Stimulated activated memory B cell treated with anti-CD40 and anti-IgM and Interleukin-4, amounts not matched to agents 10 μg/mL and 1 μg/mL and 100 μg/mL, for 72 hours (primary cell): ENCODE measurements at regions not wholly inside any gene's neighbourhood (a gene's known extent, or its start where the extent isn't known, plus 50 kb on each side); places are given as distances from the start of the nearest gene placed in this dataset.

Experiments used
- ATAC-seq: fragments of 150-1000 bp; cut with Tn5 transposase; 2 replicates; pipeline ENCODE4 v1.10.0; 2021
- H3K27ac Mint-ChIP-seq: one replicate; pipeline ENCODE4 v1.8.0; 2022; ENCODE audit warnings: mild to moderate bottlenecking, mixed read lengths
- H3K27me3 Mint-ChIP-seq: one replicate; pipeline ENCODE4 v1.8.0; 2022; ENCODE audit warnings: mixed read lengths
- H3K36me3 Mint-ChIP-seq: one replicate; pipeline ENCODE4 v1.8.0; 2022; ENCODE audit warnings: mixed read lengths
- H3K4me1 Mint-ChIP-seq: one replicate; pipeline ENCODE4 v1.8.0; 2022; ENCODE audit warnings: mixed read lengths
- H3K4me3 Mint-ChIP-seq: one replicate; pipeline ENCODE4 v1.8.0; 2022; ENCODE audit warnings: mild to moderate bottlenecking, moderate library complexity, mixed read lengths
- H3K9me3 Mint-ChIP-seq: one replicate; pipeline ENCODE4 v1.8.0; 2022; ENCODE audit warnings: mixed read lengths

- Mint-ChIP-seq H3K9me3 (no peaks in the 10 kb centered on the region), H3K4me1 (peaks cover 3% of the 10 kb centered on the region), H3K27me3 (peaks cover 24% of the 10 kb centered on the region), H3K36me3 (no peaks in the 10 kb centered on the region), H3K27ac (no peak overlapping the region), H3K4me3 (no peak overlapping the region)
- no peak for ATAC-seq
These were observed 139.8 kb upstream of the ERCC6L2 start for GRCh38 chr9:95735701-95736100.

GRCh38 chr9:95733741-95734666 lies 141.5 kb upstream of the ERCC6L2 start:
- Mint-ChIP-seq H3K36me3 (no peaks in the 10 kb centered on the region), H3K4me3 (no peak overlapping the region), H3K27me3 (peaks cover 24% of the 10 kb centered on the region), H3K4me1 (no peaks in the 10 kb centered on the region), H3K9me3 (no peaks in the 10 kb centered on the region), H3K27ac (no peak overlapping the region)
- ATAC-seq = no peak

GRCh38 chr9:95732802-95733688 lies 142.4 kb upstream of the ERCC6L2 start:
- Mint-ChIP-seq H3K27me3 (peaks cover 20% of the 10 kb centered on the region), H3K4me1 (no peaks in the 10 kb centered on the region), H3K27ac (no peak overlapping the region), H3K9me3 (peaks cover 4% of the 10 kb centered on the region), H3K4me3 (no peak overlapping the region), H3K36me3 (no peaks in the 10 kb centered on the region)
- no peak for ATAC-seq

DNA sequence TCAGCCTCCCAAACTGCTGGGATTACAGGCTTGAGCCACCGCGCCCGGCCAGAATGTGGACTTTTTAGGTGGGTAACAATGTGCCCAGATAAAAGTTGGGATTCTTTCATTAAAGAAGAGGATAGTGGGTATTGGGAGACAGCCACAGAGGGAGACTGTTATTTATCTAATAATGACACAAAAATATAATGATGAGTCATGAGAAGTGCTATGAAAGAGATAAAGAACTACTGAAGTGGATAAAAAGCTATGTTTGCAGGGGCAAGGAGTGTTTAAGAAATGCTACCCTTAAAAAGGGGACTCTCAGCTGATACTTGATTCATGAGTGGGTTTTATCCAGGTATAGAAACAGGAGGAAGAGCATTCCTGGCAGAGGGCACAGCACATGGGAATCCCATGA lies 143.6 kb upstream of the ERCC6L2 start:
- Mint-ChIP-seq H3K27me3 (peaks cover 8% of the 10 kb centered on the region), H3K4me1 (no peaks in the 10 kb centered on the region), H3K36me3 (no peaks in the 10 kb centered on the region), H3K4me3 (no peak overlapping the region), H3K27ac (no peak overlapping the region), H3K9me3 (peaks cover 4% of the 10 kb centered on the region)
- no peak for ATAC-seq

- H3K4me1 Mint-ChIP-seq = peaks cover 9% of the 10 kb centered on the region
- peaks cover 8% of the 10 kb centered on the region for H3K27me3 Mint-ChIP-seq
- no peak for ATAC-seq
- H3K4me3 Mint-ChIP-seq = no peak overlapping the region
- H3K9me3 Mint-ChIP-seq = peaks cover 4% of the 10 kb centered on the region
- H3K36me3 Mint-ChIP-seq = no peaks in the 10 kb centered on the region
- H3K27ac Mint-ChIP-seq = no peak overlapping the region
These were observed 145.7 kb upstream of the ERCC6L2 start for GRCh38 chr9:95729669-95730368.

DNA sequence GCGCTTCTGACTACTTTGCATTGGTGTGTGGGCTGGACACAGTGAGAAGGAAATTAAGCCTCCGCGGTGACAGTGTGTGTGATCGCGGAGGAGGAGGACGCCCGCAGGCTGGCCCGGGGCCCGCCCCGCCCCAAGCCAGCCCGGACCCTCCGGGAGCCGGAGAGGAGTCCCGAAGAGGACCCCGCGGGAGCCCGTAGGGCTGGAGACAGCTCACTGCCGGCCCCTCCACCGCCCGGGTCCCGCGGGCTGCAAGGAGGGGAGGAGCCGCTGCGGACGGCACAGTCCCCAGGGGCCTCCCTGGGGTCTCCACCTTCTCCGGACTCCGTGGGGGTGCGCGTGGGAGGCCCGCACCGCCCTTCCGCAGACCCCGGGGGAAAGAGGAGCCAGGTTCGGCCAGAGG lies 146.4 kb upstream of the ERCC6L2 start:
- Mint-ChIP-seq H3K36me3 (no peaks in the 10 kb centered on the region), H3K9me3 (peaks cover 4% of the 10 kb centered on the region), H3K4me3 (no peak overlapping the region), H3K27me3 (peaks cover 8% of the 10 kb centered on the region), H3K27ac (no peak overlapping the region), H3K4me1 (peaks cover 17% of the 10 kb centered on the region)
- ATAC-seq = peak; percentile 39

DNA sequence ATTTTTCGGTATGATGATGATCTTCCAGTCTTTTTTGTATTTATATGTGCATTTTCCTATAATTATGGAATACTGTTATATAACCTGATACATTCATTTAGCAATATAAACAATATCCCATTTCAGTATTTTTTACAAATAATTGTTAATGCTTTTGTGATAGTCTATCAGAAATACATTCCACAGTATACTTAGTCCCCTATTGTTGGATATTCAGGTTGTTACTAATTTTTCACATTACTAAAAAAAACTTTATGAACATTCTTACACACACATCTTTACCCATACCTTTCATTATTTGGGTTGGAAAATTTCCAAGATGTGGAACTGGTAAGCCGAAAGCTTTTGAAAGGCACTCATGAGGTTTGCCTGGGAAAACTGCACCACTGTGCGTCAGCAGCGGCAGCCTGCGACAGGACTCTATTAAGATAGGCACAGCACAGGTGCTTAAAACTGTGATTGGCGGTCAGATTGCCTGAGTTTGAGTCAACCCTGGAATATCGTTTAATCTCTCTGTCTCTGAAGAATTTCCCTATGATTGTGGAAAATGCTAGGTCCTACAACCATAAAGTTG lies 147.5 kb upstream of the ERCC6L2 start:
- no peak overlapping the region for H3K27ac Mint-ChIP-seq
- peaks cover 4% of the 10 kb centered on the region for H3K9me3 Mint-ChIP-seq
- no peaks in the 10 kb centered on the region for H3K36me3 Mint-ChIP-seq
- peaks cover 8% of the 10 kb centered on the region for H3K27me3 Mint-ChIP-seq
- no peak for ATAC-seq
- no peak overlapping the region for H3K4me3 Mint-ChIP-seq
- H3K4me1 Mint-ChIP-seq = peaks cover 20% of the 10 kb centered on the region

DNA sequence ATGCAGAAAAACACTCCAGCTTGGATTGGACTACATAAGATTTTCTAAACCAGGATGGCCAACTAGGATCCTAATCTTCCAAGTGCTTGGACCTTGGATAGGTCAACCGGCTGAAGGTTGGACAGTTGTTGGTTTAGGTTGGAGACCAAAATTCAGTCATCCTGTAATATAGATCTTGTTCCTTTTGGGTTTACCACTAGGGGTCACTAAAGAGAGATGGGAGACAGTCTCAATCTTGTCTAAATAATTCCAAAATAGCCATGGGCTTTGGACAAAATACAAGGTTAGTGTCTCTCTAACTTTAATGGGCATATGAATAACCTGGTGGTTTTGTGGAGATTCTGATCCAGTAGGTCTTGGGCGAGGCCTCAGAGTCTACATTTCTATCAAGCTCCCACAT lies 148.7 kb upstream of the ERCC6L2 start:
- Mint-ChIP-seq H3K27me3 (peaks cover 2% of the 10 kb centered on the region), H3K4me3 (no peak overlapping the region), H3K9me3 (peaks cover 4% of the 10 kb centered on the region), H3K4me1 (peaks cover 20% of the 10 kb centered on the region), H3K36me3 (no peaks in the 10 kb centered on the region), H3K27ac (no peak overlapping the region)
- ATAC-seq = no peak

GRCh38 chr9:95725045-95725444 lies 150.4 kb upstream of the ERCC6L2 start:
- ATAC-seq = peak; percentile 52
- Mint-ChIP-seq H3K9me3 (peaks cover 4% of the 10 kb centered on the region), H3K36me3 (no peaks in the 10 kb centered on the region), H3K4me3 (no peak overlapping the region), H3K4me1 (peaks cover 20% of the 10 kb centered on the region), H3K27me3 (no peaks in the 10 kb centered on the region), H3K27ac (peak overlapping the region; percentile 53)

DNA sequence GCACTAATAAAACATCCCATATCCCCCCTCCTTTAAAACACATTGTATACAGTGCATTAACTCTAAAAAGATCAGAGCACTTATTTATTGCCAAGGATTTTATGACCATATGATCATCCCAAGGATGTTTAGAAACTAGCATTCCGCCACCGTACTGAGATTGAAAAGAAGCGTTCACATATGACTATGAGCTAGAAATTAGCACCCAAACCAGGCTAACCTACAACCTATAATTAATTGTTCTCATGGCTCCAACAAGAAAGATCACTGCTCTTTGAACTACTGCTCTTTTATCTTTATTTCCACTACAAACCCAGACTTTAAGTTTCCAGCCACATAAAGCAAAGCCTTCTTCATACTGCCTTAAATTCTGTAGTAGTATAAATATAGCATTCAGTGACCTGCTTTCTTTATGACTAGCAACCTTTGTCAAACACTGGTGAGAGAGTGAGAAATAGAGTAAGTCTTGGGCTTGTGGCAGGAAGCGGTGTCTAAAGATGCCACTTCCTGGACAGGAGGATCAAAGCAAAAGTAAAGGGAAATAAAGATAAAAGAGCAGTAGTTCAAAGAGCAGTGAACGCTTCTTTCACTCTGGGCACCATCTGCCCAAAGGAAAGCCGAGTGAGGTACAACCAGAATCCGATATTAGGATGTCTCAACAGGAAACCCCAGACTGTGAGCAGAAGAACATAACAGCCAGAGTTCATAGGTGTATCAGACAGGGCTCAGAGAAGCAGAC lies 151.1 kb upstream of the ERCC6L2 start:
- no peaks in the 10 kb centered on the region for H3K27me3 Mint-ChIP-seq
- peak; percentile 92 for ATAC-seq
- no peaks in the 10 kb centered on the region for H3K36me3 Mint-ChIP-seq
- peaks cover 20% of the 10 kb centered on the region for H3K4me1 Mint-ChIP-seq
- peak overlapping the region; percentile 20 for H3K4me3 Mint-ChIP-seq
- peak overlapping the region; percentile 53 for H3K27ac Mint-ChIP-seq
- peaks cover 4% of the 10 kb centered on the region for H3K9me3 Mint-ChIP-seq

DNA sequence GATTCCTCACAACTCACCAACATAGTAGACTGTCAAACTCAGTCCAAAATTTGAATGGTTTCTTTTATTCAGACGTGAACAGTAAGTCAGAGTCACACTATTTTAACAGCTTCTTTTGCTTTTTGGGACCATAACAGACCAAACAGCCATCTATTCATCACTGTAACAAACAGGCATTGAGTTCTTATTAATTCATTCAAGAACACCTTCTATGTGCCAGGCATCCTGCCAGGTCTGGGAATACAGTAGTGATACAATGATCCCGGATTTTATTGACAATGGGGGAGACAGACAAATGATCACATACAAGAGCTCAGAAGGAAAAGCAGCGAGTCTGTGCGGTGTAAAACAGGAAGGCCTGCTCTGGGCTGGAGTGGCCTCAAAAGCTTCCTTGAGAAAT lies 153.3 kb upstream of the ERCC6L2 start:
- H3K4me1 Mint-ChIP-seq = peaks cover 20% of the 10 kb centered on the region
- no peak overlapping the region for H3K27ac Mint-ChIP-seq
- no peak for ATAC-seq
- no peaks in the 10 kb centered on the region for H3K27me3 Mint-ChIP-seq
- H3K36me3 Mint-ChIP-seq = no peaks in the 10 kb centered on the region
- H3K4me3 Mint-ChIP-seq = no peak overlapping the region
- peaks cover 3% of the 10 kb centered on the region for H3K9me3 Mint-ChIP-seq

GRCh38 chr9:95721061-95721531 lies 154.4 kb upstream of the ERCC6L2 start:
- no peak overlapping the region for H3K4me3 Mint-ChIP-seq
- no peaks in the 10 kb centered on the region for H3K27me3 Mint-ChIP-seq
- H3K36me3 Mint-ChIP-seq = no peaks in the 10 kb centered on the region
- H3K9me3 Mint-ChIP-seq = peaks cover 3% of the 10 kb centered on the region
- H3K27ac Mint-ChIP-seq = no peak overlapping the region
- peaks cover 20% of the 10 kb centered on the region for H3K4me1 Mint-ChIP-seq
- ATAC-seq = no peak

- Mint-ChIP-seq H3K4me1 (peaks cover 18% of the 10 kb centered on the region), H3K4me3 (no peak overlapping the region), H3K27ac (no peak overlapping the region), H3K27me3 (no peaks in the 10 kb centered on the region), H3K9me3 (peaks cover 6% of the 10 kb centered on the region), H3K36me3 (peaks cover 2% of the 10 kb centered on the region)
- no peak for ATAC-seq
These were observed 155.0 kb upstream of the ERCC6L2 start for GRCh38 chr9:95720496-95720895.

DNA sequence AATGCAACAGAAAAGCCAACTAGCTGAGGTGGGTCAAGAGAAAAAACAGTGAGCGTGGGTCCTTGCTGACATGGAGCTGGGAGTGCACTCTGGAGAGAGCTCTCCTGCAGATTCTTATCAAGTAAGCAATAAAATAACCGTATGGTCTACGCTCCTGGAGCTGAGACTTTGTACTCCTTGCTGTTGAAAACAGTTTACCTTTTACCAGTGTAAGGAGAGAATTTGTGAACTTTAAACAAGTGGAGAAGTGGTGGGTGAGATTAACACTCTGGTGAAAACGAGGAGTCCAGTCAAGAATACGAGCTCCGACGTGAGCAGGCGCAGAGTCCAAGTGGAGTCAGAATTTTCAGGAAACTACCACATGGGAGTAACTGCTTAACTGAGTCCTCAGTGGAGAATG lies 156.1 kb upstream of the ERCC6L2 start:
- peaks cover 5% of the 10 kb centered on the region for H3K36me3 Mint-ChIP-seq
- ATAC-seq = no peak

More for the DNA sequence above, 156.1 kb upstream of the ERCC6L2 start:
- H3K4me1 Mint-ChIP-seq = peaks cover 6% of the 10 kb centered on the region
- H3K27ac Mint-ChIP-seq = no peak overlapping the region
- no peak overlapping the region for H3K4me3 Mint-ChIP-seq
- peaks cover 9% of the 10 kb centered on the region for H3K9me3 Mint-ChIP-seq
- no peaks in the 10 kb centered on the region for H3K27me3 Mint-ChIP-seq
